WERI-Rb-1 (cell line): ENCODE measurements at regions not wholly inside any gene's neighbourhood (a gene's known extent, or its start where the extent isn't known, plus 50 kb on each side); places are given as distances from the start of the nearest gene placed in this dataset.
"Not testable (repeated sequence)": the region's sequence is repeated elsewhere in the genome, so short reads cannot be mapped to it uniquely, and the experiment has no call there.

Experiments used
- DNase-seq: peaks from one replicate; pipeline ENCODE4 v3.0.0-alpha.2; 2020
- H3K27ac ChIP-seq: fragments of 250-450 bp; sonication (Bioruptor Pico); 2 replicates; pipeline ENCODE4 v1.5.1; 2020; ENCODE audit warnings: mild to moderate bottlenecking, moderate library complexity
- H3K27me3 ChIP-seq: fragments of 250-450 bp; sonication (Bioruptor Pico); 2 replicates; pipeline ENCODE4 v1.5.1; 2021; ENCODE audit warnings: mild to moderate bottlenecking, low read depth, moderate library complexity; ENCODE audit not compliant: insufficient read depth, severe bottlenecking
- H3K36me3 ChIP-seq: fragments of 250-450 bp; sonication (Bioruptor Pico); 2 replicates; pipeline ENCODE4 v1.5.1; 2020; ENCODE audit warnings: mild to moderate bottlenecking, moderate library complexity
- H3K4me3 ChIP-seq: 2 replicates; pipeline ENCODE4 v1.5.1; 2011; ENCODE audit warnings: low read depth, mild to moderate bottlenecking, control low read depth, low read length
- H3K9me3 ChIP-seq: fragments of 250-450 bp; sonication (Bioruptor Pico); 2 replicates; pipeline ENCODE4 v1.5.1; 2021; ENCODE audit warnings: mild to moderate bottlenecking, moderate library complexity; ENCODE audit not compliant: severe bottlenecking
- TF ChIP-seq, protein P1 (sequence below): IDR thresholded peaks from 2 replicates; pipeline ENCODE4 v1.5.1; 2011; ENCODE audit warnings: low read depth, mild to moderate bottlenecking, control low read depth, inconsistent platforms, low read length

GRCh38 chr3:75579981-75580782 is 83.9 kb upstream of the FRG2C start:
- not testable (repeated sequence) for H3K36me3 ChIP-seq, H3K9me3 ChIP-seq, H3K27me3 ChIP-seq, H3K27ac ChIP-seq
- TF ChIP-seq, protein P1, sequence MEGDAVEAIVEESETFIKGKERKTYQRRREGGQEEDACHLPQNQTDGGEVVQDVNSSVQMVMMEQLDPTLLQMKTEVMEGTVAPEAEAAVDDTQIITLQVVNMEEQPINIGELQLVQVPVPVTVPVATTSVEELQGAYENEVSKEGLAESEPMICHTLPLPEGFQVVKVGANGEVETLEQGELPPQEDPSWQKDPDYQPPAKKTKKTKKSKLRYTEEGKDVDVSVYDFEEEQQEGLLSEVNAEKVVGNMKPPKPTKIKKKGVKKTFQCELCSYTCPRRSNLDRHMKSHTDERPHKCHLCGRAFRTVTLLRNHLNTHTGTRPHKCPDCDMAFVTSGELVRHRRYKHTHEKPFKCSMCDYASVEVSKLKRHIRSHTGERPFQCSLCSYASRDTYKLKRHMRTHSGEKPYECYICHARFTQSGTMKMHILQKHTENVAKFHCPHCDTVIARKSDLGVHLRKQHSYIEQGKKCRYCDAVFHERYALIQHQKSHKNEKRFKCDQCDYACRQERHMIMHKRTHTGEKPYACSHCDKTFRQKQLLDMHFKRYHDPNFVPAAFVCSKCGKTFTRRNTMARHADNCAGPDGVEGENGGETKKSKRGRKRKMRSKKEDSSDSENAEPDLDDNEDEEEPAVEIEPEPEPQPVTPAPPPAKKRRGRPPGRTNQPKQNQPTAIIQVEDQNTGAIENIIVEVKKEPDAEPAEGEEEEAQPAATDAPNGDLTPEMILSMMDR = peak; percentile 62
- DNase-seq = peak; percentile 55
- peak overlapping the region; percentile 57 for H3K4me3 ChIP-seq

- not testable (repeated sequence) for H3K27ac ChIP-seq, H3K9me3 ChIP-seq, DNase-seq, H3K4me3 ChIP-seq, H3K27me3 ChIP-seq, H3K36me3 ChIP-seq
These were observed 81.6 kb upstream of the FRG2C start for GRCh38 chr3:75582536-75582935.

DNA sequence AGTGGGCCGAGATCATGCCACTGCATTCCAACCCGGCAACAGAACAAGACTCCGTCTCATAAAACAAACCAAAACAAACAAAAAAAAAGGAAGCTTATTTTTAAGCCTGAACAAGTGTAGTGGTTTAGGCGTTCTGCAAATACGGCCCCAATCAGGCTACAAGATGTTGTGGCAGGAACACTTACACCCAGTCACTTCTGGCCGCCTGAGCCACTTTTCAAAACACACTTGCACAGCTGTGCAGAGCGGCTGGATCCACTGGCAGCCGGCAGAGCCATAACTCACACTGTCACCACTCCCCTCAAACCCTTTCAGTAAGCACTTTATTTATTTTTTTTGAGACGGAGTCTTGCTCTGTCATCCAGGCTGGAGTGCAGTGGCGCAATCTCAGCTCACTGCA is 81.0 kb upstream of the FRG2C start:
- not testable (repeated sequence) for DNase-seq, H3K27me3 ChIP-seq, H3K9me3 ChIP-seq, H3K36me3 ChIP-seq, H3K4me3 ChIP-seq, H3K27ac ChIP-seq

DNA sequence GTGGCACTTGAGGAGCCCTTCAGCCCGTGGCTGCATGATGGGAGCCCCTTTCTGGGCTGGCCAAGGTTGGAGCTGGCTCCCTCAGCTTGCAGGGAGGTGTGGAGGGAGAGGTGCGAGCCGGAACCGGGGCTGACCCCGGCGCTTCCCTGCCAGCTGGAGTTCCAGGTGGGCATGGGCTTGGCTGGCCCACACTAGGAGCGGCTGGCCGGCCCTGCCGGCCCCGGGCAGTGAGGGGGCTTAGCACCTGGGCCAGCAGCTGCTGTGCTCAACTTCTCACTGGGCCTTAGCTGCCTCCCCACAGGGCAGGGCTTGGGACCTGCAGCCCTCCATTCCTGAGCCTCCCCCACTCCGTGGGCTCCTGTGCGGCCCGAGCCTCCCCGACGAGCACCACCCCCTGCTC is 76.4 kb upstream of the FRG2C start:
- H3K9me3 ChIP-seq, DNase-seq, H3K27me3 ChIP-seq, H3K4me3 ChIP-seq, H3K27ac ChIP-seq, H3K36me3 ChIP-seq: not testable (repeated sequence)

DNA sequence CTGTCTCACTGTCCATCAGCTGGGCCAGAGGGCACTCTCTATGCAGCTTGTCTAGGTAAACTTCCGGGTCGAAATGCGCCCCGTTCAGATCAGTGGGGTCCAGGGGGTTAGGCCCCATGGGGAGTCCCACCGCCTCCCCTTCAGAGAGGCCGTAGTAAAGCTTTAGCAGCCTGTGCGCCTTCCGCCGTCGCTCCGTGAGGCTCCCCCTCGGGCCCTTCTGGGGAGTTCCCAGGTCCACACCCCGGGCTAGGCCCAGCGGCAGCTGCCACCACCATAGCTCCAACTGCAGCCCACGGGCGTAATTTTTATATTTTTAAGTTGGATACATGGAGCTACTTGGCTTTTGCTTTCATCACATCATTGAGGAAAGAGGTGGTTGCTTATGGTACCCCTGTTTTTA is 73.7 kb upstream of the FRG2C start:
- not testable (repeated sequence) for H3K27me3 ChIP-seq, H3K27ac ChIP-seq, H3K9me3 ChIP-seq, H3K36me3 ChIP-seq, DNase-seq, H3K4me3 ChIP-seq

DNA sequence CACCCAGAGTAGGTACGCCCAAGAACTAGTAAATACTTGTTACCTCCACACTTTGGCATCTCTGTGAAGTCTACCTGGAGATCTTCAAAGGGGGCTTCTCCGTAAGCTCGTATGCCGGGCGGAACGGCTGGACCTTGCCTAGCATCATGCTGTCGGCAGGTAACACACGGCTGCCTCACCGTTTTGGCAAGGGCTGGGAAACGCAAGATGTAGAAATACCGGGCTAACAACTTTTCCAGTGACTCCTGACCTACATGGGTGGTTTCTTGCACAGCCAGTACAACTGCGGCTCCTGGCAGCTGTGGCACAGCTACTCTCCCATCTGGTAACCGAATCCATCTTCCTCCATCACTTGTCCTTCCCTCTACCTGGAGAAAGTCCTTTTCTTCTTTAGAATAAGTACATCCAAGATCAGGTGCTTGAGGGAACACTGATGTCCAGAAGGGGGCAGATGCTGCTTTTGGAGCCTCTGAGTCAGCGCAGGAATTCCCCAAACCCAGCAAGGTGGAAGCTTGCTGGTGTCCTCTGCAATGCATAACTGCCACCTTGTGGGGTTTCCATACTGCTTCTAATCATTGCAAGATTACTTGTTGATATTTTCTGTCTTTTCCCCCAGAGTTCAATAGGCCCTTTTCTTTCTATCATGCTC is 59.7 kb upstream of the FRG2C start:
- H3K9me3 ChIP-seq, H3K4me3 ChIP-seq, H3K27me3 ChIP-seq, DNase-seq, H3K36me3 ChIP-seq, H3K27ac ChIP-seq: not testable (repeated sequence)
- TF ChIP-seq, protein P1 = 0 out of 2 replicates have a peak, but pooled peaks have one; percentile 17

DNA sequence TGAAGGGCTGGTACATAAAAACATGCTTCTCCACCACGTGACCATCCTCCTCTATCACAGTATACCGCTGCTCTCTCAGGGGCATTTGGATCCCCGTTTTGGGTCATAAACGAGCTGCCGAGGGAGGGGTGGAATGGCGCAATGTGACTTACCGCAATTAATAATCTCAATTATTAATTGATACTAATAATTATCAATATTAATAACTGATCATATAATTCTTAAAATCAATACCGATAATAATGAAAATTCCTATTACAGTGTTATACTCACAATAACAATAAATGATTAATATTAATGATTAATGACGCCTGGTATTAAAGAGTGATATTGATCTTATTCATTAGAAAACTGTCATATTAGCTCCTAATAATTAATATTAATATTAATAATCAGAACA is 56.1 kb upstream of the FRG2C start:
- H3K27me3 ChIP-seq, H3K36me3 ChIP-seq, H3K9me3 ChIP-seq, DNase-seq, H3K27ac ChIP-seq, H3K4me3 ChIP-seq: not testable (repeated sequence)

DNA sequence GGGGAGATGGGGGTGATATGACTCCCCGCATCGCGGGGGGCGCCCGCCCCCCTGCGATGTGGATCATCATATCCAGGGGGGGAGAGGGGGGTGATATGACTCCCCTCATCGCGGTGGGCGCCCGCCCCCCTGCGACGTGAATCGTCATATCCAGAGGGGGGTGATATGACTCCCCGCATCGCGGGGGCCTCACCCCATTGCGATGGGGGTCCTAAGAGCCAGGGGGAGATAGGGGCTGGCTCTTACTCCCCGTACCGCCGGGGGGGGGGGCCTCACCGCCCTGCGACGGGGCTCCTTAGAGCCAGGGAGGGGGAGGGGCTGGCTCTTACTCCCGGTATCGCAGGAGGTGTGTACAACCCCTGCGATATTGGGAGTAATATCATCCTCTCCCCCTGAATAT is 54.5 kb upstream of the FRG2C start:
- not testable (repeated sequence) for DNase-seq

GRCh38 chr3:75610773-75611172 is 53.4 kb upstream of the FRG2C start:
- no peak overlapping the region for H3K27ac ChIP-seq
- H3K4me3 ChIP-seq = no peak overlapping the region
- no peaks in the 10 kb centered on the region for H3K36me3 ChIP-seq
- DNase-seq = no peak
- TF ChIP-seq, protein P1 = no peak
- H3K9me3 ChIP-seq = no peaks in the 10 kb centered on the region
- no peaks in the 10 kb centered on the region for H3K27me3 ChIP-seq

More for the DNA sequence above, 54.5 kb upstream of the FRG2C start:
- H3K27me3 ChIP-seq, H3K27ac ChIP-seq, H3K4me3 ChIP-seq, H3K9me3 ChIP-seq, H3K36me3 ChIP-seq: not testable (repeated sequence)

DNA sequence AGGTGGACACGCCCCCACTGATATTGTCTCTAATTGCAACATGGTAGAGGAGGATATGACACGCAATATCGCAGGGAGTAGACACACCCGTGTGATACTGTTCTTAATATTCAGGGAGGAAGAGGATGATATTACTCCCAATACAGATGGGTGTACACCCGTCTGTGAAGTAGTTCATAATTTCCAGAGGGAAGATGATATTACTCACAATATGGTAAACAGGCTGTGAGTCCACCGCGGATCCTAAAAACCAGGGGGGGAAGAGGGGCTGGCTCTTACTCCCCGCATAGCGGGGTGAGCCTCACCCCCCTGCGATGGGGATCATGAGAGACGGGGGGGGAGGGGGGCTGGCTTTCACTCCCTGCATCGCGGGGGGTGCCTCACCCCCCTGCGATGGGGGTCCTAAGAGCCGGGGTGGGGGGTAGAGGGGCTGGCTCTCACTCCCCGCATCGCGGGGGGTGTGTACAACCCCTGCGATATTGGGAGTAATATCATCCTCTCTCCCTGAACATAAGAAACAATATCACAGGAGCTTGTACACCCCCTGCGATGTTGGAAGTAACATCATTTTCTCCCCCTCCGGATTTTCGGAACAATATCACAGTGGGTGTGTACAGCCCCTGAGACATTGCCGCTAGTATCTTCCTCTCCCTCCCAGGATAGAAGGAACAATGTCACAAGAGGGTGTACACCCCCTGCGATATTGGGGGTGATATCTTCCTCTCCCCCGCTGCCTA is 52.2 kb upstream of the FRG2C start:
- H3K27me3 ChIP-seq, DNase-seq, H3K9me3 ChIP-seq, H3K27ac ChIP-seq, H3K4me3 ChIP-seq, H3K36me3 ChIP-seq: not testable (repeated sequence)
